HG03159 (cell line): ENCODE measurements at regions not wholly inside any gene's neighbourhood (a gene's known extent, or its start where the extent isn't known, plus 50 kb on each side); places are given as distances from the start of the nearest gene placed in this dataset.

Experiments used
- ATAC-seq: cut with Tn5 transposase; IDR thresholded peaks from one replicate; pipeline ENCODE4 v1.9.1; 2021; ENCODE audit warnings: mild to moderate bottlenecking, moderate library complexity; ENCODE audit not compliant: unreplicated experiment

GRCh38 chr2:56613254-56613653, 429.5 kb downstream of the CCDC85A start:
- ATAC-seq: peak; percentile 74

DNA sequence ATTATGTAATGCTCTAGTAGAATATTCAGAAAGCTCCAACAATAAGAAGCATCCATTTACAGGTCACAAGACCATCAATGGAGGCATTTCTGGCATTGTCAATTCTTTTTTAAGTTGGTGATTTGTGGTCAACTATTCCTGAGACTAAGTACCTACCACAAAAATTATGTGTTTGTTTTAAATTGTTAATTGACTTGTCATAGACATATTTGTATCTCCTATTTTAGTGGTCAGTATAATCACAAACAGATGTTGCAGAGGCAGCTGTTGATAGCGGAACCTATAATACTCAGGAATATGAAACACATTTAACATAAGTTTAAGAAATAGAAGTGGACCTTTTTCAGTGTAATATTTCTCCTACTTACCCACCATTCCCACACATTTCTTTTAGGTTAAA, 430.1 kb downstream of the CCDC85A start:
- ATAC-seq: no peak

DNA sequence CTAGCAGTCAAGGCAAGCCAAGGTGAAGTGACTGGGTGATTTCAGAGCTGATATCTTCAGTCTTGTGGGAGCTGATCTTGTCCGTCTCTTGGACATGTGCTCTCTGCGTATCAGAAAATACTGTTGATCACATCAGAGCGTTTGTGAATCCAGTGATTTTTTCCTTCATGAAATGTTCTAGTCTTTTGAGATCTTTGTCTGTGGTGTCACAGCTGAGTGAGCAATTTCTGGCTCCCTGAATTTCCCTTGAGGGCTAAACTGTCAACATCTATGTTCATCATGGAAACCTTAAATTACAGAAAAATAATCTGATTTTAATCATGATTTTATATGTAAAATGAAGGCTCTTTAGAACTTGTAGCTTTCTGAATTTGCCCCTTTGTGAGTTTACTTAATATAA, 432.0 kb downstream of the CCDC85A start:
- ATAC-seq: no peak

DNA sequence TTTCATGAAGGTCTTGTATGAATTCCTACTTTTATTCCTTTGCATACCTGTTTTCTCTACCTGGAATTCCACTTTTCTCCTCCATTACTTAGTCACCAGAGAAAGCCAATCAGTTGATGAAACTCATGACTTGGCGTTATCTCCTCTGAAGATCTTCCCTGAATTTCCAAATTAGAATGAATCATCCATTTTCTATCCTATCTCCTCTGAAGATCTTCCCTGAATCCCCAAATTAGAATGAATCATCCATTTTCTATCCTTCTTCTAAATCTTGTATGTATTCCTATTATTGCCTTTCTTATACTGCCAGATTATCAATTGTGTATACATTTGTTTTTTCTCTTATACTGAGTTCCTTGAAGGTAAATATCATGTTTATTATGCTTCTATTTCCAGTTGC, 440.4 kb downstream of the CCDC85A start:
- ATAC-seq: no peak

DNA sequence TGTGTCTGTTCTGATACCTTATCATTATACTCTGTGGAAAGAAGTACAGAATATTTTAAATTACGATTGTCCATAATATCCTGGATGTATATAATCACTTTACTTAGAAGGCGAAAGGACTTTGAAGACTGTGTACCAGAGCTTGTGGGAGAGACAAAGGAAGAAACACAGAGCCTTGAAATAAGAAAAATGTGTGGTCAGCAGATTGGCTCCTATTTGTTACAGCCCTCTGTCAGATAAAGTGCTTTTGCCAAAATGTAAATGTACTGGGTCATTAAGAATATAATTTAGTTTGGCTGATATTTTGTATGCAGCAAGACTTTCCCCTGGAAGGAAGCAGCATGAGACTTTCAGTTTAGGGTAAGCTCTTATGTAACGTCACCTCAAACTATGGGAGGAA, 443.1 kb downstream of the CCDC85A start:
- no peak for ATAC-seq

GRCh38 chr2:56630286-56630685, 446.5 kb downstream of the CCDC85A start:
- no peak for ATAC-seq

GRCh38 chr2:56647997-56648396, 464.2 kb downstream of the CCDC85A start:
- no peak for ATAC-seq

GRCh38 chr2:56648802-56649201, 465.0 kb downstream of the CCDC85A start:
- no peak for ATAC-seq

- ATAC-seq: no peak
These were observed 471.1 kb downstream of the CCDC85A start for GRCh38 chr2:56654936-56655335.

GRCh38 chr2:56656826-56657225, 473.0 kb downstream of the CCDC85A start:
- ATAC-seq: no peak

DNA sequence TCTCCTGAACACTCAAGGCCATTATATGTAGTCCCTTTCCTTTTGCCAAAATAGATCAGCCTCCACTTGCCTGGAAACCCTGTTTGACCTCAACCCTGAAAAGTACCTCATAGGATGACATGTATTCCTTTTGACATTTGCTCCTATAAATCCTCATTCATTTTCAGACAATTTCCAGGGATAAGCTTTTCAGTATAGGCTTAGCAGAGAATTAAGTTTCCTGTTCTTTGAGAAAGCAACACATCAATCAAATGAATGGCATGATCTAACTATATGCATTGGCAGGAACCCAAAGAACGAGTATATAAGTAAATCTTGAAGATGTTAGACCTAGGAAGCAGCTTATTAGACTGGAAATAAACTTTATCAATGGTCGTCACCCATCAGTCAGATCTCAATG, 483.0 kb downstream of the CCDC85A start:
- ATAC-seq: no peak

DNA sequence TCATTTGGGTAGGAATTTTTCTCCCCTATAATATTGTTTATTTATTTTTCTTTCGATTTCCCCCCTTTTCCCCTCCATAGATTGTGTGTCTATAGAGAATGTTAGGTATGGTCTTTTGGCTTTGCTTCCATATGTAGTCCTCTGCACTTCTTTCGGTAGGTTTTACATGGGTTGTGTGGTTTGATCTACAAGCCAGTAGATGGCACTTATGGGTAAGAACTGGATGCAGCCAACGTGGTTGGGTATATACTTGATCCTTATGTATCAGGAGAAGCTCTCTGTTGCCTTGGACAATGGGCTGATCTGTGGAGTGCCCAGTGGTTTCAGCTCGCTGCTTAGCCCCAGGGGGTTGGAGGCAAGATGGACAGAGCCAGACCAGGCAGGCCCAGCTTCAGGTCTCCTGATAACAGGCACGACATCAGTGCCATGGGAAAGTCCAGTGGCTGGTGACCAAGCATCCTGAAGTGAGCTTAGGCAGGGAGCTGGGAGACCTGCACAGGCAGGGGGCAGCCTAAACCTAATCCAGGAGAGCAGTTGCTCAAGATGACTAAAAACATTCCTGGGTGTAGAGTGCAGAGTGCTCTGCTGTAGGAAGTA, 488.3 kb downstream of the CCDC85A start:
- no peak for ATAC-seq

GRCh38 chr2:56674084-56674483, 490.3 kb downstream of the CCDC85A start:
- ATAC-seq: no peak

GRCh38 chr2:56676966-56677365, 493.2 kb downstream of the CCDC85A start:
- ATAC-seq: no peak

- ATAC-seq: no peak
These were observed 497.3 kb downstream of the CCDC85A start for GRCh38 chr2:56680971-56681631.

- no peak for ATAC-seq
These were observed 498.0 kb downstream of the CCDC85A start for GRCh38 chr2:56681659-56682396.

DNA sequence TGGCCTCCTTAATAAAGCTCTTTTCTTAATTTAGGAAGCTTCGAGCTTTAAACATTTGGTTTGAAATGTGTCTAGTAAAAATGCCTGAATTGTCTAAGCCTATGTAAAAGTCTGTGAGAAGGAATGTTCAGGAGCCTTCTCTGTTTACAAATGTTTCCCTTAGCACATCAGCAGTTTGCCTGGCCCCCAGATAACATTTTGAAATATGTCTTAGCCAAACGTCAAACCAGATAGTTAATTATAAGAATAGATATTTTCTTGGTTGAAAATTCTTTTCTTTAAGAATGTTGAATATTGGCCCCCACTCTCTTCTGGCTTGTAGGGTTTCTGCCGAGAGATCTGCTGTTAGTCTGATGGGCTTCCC, 498.6 kb downstream of the CCDC85A start:
- ATAC-seq: no peak

GRCh38 chr2:56684327-56684726, 500.5 kb downstream of the CCDC85A start:
- no peak for ATAC-seq

DNA sequence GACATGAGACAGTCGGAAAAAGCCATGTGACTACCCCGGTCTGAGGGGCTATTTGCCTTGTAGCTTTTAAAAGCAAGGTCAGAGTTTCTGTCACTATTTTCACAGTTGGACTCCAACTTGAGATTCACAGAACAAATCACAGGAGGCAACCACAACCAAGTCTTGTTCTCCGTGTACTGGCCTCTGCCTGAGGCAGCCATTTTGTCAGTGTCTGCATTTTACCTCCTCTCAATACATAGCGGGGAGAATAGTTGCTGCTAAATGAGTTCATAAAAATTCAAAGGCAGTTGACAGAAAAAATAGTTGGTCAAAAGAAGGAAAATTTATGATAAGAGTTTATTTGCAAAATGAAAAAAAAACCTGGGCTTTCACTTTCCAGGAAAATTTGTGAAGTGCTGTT, 501.4 kb downstream of the CCDC85A start:
- no peak for ATAC-seq

DNA sequence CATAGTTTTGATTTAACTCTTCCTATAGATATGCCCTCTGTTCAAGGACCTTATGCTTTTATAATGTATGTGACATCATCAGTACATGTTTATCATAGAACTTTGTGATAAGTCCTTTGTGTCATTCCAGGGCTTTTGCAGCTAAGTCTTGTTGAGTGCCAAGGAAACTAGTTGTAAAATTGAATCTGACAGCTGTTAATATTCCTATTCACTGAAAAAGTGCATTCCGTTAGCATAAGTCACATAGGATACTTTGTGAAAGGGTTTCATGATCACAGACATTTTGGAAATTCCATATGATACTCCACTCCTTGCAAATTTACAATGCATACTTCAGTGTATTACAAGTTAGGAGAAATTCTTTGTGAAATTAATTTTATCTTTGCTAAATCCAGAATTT, 503.4 kb downstream of the CCDC85A start:
- ATAC-seq: no peak

- ATAC-seq: no peak
These were observed 504.9 kb downstream of the CCDC85A start for GRCh38 chr2:56688661-56689060.

DNA sequence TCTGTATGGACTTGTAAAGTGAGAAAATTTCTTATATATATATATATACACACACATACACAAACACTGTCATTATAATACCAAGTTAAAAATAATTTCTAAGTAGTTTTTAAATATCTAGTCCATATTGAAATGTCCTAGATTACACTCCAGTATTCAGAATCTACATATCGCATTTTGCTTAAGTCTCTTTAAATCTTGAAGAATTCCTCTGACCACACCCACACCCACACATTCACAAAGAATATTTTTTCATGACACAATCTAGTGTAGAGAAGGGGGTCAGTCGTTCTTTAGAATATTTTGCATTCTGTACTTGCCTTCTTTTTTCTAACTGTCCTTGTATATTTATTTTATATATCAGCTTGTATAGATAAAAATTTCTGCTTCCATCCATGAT, 509.7 kb downstream of the CCDC85A start:
- no peak for ATAC-seq
